ENCODE measurements at regions not wholly inside any gene's neighbourhood (a gene's known extent, or its start where the extent isn't known, plus 50 kb on each side); places are given as distances from the start of the nearest gene placed in this dataset.

GRCh38 chr1:38433084-38433722, 386.6 kb upstream of the POU3F1 start:
- TF ChIP-seq REST (IDR thresholded peaks at IDR 0.05; ENCODE audit: insufficient replicate concordance, low read depth): no peak
- TF ChIP-seq CTCF (IDR thresholded peaks at IDR 0.05; ENCODE audit: insufficient read depth, low read length): no peak
- TF ChIP-seq POLR2AphosphoS5 (IDR thresholded peaks at IDR 0.05; ENCODE audit: low read depth): no peak
- no peak for TF ChIP-seq SPI1 (IDR thresholded peaks at IDR 0.05; ENCODE audit: borderline replicate concordance, low read depth)

All from HL-60 (cell line).